NCI-H1048 (cell line): ENCODE measurements at regions not wholly inside any gene's neighbourhood (a gene's known extent, or its start where the extent isn't known, plus 50 kb on each side); places are given as distances from the start of the nearest gene placed in this dataset.
A peak's percentile ranks its signal among the peaks of the same experiment; 100 is the strongest.
"Not testable (repeated sequence)": the region's sequence is repeated elsewhere in the genome, so short reads cannot be mapped to it uniquely, and the experiment has no call there.

Experiments
- DNase-seq: peaks from one replicate; lab custom pipeline; 2025; lab: John Stamatoyannopoulos, UW

DNA sequence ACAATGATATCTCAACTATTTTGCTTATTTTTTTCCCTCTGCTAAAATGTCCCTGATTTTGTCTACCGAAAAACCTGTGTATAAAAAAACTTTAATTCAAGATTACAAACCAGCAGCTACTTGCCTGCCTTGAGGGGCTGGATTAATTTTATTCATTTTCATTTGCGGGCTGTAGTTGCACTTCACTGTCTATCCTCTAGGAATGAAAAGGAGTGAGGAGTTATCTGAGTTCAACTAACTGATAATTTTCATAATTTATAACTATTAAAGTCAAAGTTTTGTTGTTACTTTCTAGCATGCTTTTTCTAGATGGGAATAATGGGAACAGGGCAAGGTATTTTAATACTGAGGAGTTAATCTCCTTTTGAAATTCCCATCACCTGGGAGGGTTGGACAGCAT, 50.3 kb upstream of the AGTPBP1 start:
- DNase-seq = not testable (repeated sequence)

DNA sequence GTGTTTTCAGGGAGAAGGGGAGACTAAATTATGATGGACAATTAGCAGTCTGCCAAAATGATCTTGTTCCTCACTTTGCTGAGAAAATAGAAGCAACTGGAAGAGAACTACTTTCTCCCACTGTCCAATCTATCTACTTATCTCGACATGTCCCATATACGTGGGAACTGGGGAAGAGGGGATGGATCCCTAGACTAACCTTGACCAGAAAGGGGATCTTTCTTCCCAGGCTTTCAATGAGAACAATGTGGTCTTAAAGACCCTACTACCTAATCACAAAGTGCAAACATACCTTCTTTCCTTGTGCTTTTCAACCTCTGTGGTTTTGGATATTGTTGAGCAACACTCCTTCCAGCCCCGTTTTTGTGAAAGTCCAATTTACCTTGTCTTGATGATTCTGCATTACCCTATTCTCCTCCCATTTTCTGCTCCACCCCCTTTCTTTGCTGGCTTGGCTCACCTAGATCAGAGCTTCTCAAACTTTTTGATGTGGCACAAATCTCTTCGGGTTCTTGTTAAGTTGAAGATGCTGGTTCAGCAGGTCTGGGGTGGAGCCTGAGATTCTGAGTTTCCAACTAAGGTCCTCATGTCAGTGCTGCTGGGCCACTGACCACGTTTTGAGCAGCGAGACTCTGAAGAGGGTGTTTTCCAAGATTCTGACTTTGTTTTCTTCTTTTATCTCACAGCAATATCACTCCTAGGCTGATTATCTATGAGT, 61.4 kb upstream of the AGTPBP1 start:
- DNase-seq = not testable (repeated sequence)

DNA sequence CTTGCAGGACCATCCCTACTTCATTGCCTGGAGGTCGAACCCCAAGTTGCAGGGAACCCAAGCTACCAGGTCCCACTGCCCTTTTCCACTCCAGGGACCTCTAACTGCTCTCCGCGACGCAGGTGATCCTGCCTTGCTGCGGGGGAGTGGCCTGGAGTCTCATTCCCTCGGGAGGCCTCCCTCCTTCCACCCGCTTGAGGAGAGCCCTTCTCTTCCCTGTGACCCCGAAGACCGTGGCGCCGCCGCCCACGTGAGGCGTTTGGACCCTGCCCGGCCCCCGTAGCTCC, 63.0 kb upstream of the AGTPBP1 start:
- not testable (repeated sequence) for DNase-seq

DNA sequence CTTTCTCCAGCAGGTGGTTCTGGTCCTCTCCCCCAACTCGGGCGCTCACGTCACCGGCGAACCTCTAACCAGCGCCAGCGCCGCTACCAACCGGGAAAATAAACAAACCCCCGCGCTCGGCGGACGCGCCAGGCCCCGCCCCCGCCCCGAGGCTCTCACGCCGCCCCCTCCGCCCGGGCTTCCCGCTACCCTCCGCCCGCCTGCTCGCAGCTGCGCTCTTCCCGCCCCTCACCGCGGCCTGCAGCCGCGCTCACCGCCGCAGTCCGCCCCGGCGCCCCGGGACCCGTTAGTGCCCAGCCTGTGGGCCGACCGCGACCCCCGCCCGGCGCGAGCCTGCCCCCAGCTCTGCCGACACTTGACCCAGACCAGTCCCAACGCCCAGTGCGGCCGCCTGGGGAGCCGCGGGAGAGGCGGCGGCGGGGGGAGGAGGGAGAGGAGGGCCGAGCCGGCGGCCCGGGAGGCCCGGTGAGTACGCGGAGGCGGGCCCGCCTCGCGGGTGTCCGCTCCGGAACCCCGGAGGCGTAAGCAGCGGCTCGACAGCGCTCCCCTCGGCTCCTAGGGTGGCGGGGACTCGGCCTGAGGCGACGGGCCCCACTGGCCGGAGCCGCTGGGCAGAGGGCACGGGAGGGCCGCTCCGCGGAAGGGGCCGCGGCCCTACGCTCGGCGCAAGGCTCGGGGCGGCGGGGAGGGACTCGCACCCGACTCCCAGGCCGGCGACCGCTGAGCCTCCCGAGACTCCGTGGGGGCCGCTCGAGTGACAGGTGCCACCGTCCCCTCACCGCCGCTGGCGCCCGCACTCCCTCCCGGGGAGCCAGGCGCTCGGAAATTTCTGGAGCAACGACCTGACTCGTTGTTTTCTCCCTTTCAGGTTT, 63.6 kb upstream of the AGTPBP1 start:
- DNase-seq = peak; percentile 5

DNA sequence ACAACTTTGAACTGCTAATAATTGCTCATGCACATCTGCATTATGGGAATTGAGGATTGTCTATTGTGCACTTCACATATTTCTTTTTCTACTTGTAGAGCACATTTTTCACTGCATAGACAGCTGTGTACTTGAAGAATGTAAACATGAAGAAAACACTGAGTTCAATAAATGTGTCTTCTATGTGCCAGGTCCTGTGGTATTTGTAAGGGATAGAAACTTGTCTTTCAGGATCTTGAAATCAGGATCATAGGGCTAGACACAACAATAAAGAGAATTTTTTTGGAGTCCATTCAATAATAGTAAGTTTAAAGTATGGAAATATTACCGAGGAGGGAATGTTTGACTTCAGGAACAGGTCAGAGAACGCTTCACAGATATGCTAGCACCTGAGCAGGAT, 66.6 kb upstream of the AGTPBP1 start:
- DNase-seq = not testable (repeated sequence)

DNA sequence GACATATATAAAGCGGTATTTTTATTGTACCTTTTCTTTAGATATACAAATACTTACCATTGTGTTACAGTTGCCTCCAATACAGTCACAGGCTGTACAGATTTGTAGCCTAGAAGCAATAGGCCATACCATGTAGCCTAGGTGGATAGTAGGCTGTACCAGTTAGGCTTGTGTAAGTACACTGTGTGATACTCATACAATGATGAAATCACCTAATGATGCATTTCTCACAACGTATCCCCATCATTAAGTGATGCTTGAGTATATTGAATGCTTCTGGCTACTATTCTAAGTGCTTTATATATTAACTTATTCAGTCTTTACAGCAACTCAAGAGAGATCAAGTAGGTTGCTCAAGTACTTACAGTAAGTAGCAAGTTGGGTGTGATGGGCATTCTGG, 71.6 kb upstream of the AGTPBP1 start:
- not testable (repeated sequence) for DNase-seq

DNA sequence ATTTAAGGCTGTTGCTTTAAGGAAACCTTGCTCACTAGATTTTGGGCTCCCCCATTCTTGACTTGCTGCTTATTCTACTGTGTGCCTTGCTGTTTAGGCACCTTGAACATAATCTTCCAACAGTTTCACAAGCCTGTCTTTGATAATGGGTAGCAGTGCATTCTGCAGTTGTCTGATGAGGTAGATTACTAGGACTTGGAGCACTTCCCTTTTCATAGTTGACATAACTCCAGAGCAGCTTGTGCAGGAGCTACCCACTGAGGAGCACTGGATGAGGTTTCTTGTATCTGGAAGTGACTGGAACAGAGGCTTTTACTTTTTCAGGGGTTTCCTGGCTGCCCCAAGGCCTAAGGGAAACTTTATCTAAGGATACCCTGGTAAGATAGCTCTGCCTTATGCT, 73.0 kb upstream of the AGTPBP1 start:
- not testable (repeated sequence) for DNase-seq

DNA sequence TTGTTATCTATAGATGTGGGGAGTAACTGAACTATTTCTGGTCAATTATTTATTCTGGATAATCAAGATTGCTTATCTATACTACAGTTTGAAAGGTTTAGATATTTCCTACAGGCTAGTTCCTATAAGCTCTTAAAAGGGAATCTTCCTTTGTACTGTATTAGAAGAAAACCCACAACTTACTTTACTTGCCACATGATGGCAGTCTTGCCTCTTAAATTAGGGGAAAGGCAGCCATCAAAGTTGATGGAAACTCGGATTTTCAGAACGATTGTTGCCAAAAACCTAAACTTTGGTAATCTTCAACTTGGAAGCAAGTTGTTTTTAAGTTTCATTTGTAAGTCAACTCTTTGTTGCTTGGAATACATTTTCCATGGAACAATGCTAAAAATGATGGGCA, 77.2 kb upstream of the AGTPBP1 start:
- DNase-seq = not testable (repeated sequence)

DNA sequence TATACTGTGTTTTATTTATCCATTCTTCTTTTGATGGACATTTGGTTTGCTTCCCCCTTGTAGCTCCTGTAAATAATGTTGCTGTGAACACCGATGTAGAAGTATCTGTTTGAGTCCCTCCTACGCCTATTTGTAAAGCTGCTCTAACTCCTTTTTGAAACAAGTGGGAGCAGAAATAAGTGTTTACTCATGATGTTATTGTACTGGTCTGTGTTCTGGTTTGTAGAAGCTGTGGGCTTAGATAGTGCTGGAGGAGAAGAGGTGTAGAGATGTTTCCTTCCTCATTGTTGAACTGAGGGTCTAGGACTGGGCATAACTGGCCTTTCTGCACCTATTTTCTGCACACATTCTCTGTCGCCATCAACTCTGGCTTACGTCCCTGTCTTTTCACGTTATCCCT, 78.8 kb upstream of the AGTPBP1 start:
- DNase-seq = not testable (repeated sequence)

DNA sequence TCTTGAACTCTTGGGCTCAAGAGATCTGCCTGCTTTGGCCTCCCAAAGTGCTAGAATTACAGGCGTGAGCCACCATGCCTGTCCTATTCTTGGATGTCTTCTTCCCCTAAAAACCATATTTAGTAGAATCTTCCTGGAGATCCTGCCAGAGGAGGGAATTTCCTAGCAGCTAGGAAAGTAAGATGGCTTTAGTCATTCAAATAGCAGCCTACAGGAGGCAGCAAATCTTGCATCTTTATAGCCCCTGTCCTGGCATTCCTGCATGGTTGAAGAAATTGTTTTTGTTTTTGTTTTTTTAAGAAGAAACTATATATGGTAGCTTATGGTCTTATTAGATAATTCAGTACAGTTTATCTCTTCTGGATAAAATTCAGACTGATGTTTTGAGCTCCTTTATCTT, 83.2 kb upstream of the AGTPBP1 start:
- not testable (repeated sequence) for DNase-seq

DNA sequence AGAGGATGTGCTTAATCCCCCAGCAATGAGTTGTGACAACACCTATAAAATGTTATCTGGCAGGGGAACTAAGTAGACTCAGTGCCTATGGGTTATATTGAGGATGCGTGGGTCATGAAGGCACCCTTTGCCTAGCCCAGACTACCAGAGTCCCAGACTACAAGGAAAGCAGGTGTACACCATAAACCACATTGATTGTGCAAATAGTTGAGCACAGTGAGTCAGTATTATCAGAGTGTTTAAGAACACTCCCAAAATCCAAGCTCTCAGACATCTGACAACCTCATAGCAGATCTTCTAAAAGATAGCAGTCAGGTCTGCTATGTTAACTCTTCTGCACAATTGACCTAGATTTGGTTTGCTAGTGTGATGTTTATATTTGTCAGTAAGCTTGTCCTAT, 92.8 kb upstream of the AGTPBP1 start:
- DNase-seq = not testable (repeated sequence)

DNA sequence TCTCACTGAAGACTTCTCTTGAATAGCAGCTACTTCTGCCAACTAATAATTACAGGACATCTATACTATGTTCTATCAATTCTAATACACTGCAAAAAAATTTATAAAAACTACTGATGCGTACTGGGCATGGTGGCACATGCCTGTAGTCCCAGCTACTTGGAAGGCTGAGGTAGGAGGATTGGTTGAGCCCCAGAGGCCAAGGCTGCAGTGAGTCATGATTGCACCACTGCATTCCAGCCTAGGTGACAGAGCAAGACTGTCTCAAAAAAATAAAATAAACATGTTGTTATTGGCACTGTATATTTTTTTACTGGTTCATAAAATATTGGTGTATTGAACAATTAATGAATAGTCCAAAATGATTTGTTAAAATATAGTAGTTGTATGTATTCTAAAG, 97.0 kb upstream of the NAA35 start:
- not testable (repeated sequence) for DNase-seq

DNA sequence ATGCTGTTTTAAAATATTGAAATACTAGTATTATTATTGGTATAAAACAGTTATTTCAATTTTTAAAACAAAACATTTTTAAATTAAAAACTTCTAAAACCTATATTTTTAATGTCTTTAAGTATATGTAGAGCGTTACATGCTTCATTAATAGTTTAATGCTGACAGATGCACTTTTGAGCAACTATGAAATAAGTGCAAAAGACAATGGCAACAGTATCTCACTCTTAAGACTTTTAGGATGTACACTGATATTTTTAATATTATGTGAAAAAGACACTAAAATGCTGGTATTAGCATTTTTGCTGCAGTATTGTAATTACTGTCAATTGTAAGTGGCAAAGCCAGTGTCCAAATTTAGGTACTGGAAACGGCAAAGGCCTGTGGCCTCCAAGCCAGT, 93.2 kb upstream of the NAA35 start:
- DNase-seq = not testable (repeated sequence)

DNA sequence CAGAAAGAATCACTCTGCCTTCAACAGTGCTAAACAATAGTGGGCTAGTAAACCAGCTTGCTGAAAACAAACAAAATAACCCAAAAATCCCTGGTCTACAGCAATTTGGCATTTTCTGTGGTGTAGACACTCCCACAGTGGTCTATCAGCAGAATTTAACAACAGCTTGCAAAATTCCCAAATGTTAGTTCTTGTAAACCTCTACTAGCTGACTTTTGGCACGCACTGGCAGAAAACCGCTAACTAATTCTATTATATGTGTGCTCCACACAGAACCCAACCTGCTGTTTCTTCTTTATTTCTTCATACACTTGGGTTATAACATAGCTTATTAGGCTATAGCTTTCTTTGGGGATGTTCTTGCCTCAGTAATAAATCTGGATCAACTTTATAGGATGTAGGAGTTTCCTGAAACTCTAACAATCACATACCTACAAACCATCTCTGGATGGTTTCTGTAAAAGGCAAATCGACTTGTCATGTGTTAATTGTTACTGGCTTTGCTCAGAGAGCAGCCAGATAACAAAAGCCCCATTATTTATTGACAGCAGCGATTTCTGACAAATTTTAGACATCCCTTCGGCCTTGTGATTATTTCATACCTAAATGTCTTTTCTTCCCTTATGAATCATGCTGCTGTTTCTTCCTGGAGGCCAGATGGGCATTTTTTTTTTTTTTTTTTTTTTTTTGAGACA, 82.7 kb upstream of the NAA35 start:
- DNase-seq = no peak

DNA sequence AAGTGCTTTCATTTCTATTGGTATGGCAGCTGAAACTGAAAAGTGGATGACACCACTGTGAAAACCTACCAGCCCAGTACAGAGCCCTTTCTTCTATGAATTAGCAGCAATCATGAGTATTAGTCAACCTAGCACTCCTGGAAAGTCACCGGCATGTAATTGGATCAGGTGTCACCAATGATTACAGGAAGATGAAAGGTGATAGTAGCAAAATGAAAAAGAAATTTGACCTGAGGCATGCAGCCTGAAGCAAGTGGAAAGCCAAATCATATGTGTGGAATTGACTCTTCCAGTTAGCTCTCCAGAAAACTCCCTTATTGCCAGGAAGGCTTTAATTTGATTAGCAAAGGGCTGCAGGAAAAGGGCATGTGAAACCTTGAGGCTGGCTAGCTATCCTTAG, 81.2 kb upstream of the NAA35 start:
- DNase-seq = no peak

DNA sequence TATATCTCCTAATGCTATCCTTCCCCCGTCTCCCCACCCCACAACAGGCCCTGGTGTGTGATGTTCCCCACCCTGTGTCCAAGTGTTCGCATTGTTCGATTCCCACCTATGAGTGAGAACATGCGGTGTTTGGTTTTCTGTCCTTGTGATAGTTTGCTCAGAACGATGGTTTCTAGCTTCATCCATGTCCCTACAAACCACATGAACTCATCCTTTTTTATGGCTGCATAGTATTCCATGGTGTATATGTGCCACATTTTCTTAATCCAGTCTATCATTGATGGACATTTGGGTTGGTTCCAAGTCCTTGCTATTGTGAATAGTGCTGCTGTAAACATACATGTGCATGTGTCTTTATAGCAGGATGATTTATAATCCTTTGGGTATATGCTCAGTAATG, 79.1 kb upstream of the NAA35 start:
- not testable (repeated sequence) for DNase-seq

DNA sequence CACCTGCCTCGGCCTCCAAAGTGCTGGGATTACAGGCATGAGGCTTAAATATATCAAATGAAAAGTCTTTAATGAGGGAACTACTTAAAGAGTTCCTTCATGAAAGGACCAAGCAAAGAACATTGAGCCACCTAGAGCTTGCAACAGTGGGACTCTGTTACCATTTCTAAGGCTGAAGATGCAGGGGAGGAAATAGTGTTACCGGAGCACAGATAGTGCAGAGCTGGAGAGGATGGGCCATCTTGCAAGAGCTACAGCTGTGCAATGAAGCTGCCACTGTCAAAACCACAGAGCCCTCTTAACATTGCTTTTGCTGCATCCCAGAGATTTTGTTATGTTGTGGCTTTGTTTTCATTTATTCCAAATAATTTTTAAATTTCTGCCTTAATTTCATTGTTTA, 77.1 kb upstream of the NAA35 start:
- DNase-seq = no peak

DNA sequence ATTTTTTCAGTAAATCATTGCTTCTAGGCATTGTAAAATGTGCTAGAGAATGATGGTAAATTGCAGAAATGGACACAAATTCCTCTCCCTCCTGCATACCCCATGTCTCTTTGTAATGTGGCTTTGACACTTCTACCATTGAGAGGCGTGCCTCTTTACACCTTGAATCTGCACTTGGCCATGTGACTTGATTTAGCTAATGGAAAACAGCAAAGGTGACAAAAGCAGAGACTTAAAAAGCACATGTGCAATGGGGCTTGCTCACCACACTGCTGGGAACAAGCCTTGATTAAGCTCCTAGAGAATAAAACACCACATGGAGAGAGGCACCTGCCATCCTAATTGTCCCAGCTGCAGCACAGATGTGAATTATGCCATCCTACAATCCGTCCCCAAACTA, 69.9 kb upstream of the NAA35 start:
- no peak for DNase-seq

DNA sequence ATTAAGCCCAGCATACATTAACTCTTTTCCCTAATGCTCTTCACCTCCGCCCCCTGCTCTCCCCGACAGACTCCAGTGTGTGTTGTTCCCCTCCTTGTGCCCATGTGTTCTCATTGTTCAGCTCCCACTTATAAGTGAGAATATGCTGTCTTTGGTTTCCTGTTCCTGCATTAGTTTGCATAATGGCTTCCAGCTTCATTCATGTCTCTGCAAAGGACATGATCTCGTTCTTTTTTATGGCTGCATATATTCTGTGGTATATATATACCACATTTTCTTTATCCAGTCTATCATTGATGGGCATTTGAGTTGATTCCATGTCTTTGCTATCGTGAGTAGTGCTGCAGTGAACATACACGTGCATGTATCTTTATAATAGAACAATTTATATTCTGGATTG, 69.3 kb upstream of the NAA35 start:
- DNase-seq = peak; percentile 20

DNA sequence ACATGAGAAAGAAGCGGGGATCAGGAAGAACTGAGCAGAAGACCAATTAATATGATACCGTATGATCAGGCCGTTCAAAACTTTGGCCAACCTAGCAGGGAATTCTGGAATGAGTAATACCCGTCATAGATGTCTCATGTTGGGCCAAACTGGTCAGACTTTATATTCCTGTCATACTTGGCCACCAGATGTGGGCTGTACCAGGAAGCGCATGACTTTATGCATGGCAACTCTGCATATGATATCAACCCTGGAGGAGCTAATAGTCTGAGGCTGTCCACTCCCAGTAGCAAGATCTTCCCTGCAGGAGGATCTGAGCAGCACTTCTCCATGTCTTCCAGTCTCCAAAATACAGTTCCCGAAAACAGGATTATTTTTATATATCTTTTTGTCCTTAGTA, 68.5 kb upstream of the NAA35 start:
- no peak for DNase-seq

DNA sequence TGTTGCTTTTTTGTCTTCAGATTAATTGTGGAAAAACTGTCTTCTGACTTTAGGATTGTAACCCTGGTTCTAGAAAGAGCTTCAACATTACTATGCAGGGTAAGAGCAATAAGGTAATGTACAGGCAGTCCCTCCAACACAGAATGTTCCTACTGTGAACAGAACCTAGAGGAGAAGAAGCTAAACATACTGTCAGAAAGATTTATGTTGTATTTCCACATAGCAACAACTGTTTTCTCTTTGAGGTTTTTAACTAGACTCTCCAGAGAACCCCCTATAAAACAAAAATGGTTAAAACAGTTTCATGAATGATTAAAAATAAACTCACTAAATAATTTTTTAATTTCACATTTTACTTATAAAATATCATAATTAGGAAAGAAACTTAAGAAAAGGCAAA, 64.3 kb upstream of the NAA35 start:
- DNase-seq = no peak

DNA sequence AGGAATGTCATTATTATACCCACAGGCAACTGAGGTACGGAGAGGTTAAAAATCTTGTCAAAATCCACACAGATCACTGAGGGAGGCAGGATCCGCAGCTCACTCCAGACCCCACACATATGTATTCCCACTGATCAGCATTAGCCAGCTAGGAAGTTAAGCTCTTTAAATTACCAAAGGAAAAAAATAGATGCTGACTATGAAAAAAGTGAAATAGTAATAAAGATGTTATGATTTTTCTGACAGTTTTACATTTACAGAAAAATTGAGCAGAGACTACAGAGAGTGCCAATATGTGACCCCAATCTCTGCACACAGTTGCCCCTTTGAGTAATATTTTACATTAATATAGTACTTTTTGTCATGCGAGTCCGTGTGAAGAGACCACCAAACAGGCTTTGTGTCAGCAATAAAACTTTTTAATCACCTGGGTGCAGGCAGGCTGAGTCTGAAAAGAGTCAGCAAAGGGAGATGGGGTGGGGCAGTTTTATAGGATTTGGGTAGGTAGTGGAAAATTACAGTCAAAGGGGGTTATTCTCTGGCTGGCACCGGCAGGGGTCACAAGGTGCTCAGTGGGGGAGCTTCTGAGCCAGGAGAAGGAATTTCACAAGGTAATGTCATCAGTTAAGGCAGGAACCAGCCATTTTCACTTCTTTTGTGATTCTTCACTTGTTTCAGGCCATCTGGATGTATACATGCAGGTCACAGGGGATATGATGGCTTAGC, 61.9 kb upstream of the NAA35 start:
- DNase-seq = not testable (repeated sequence)
